Stimulated activated naive CD8-positive, alpha-beta T cell treated with anti-CD3 and anti-CD28 coated beads, Interleukin-15, amount 100 ng/mL, for 72 hours (primary cell): ENCODE measurements at regions not wholly inside any gene's neighbourhood (a gene's known extent, or its start where the extent isn't known, plus 50 kb on each side); places are given as distances from the start of the nearest gene placed in this dataset.
A peak's percentile ranks its signal among the peaks of the same experiment; 100 is the strongest.
"Not testable (repeated sequence)": the region's sequence is repeated elsewhere in the genome, so short reads cannot be mapped to it uniquely, and the experiment has no call there.

Experiments used
- ATAC-seq: fragments of 150-1000 bp; cut with Tn5 transposase; 2 replicates; pipeline ENCODE4 v1.10.0; 2021; ENCODE audit warnings: mild to moderate bottlenecking, moderate library complexity
- DNase-seq, 2 donors: peaks; one replicate each; pipeline ENCODE4 v3.0.0; 2021 to 2022
- H3K27ac Mint-ChIP-seq, 2 donors: one replicate each; pipeline ENCODE4 v1.8.0; 2022; ENCODE audit warnings: mild to moderate bottlenecking in 2 of 2, mixed read lengths in 2 of 2, moderate library complexity in 2 of 2
- H3K27me3 Mint-ChIP-seq: one replicate; pipeline ENCODE4 v1.8.0; 2022; ENCODE audit warnings: mixed read lengths
- H3K4me1 Mint-ChIP-seq: one replicate; pipeline ENCODE4 v1.8.0; 2022; ENCODE audit warnings: mild to moderate bottlenecking, mixed read lengths
- H3K4me3 Mint-ChIP-seq, 2 donors: one replicate each; pipeline ENCODE4 v1.8.0; 2022; ENCODE audit warnings: mild to moderate bottlenecking in 2 of 2, mixed read lengths in 2 of 2, moderate library complexity in 1 of 2
- H3K9me3 Mint-ChIP-seq, 2 donors: one replicate each; pipeline ENCODE4 v1.8.0; 2022; ENCODE audit warnings: mixed read lengths in 2 of 2

DNA sequence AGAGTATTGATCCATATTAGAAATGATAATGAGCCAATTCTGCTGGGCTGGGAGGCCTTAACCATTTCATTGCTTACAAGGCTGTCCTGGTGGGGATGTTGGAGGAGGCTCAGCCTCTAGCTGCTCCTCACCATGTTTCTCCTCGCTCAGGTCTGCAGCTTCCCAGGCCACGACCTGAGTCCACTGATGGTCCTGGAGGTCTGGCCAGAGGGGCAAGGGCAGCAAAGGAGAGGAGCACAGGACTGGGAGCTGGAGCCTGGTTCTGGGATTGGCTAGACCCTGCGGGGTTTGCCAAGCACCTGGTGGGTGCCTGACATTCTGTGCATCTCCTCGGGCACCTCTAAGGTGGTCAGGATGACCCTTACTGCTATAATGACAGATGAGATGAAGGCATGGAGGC is 92.6 kb downstream of the KIF26A start:
- Mint-ChIP-seq H3K27ac (no peak overlapping the region), H3K4me1 (peaks cover 27% of the 10 kb centered on the region), H3K27me3 (peaks cover 7% of the 10 kb centered on the region), H3K9me3 (peaks cover 9 to 20% of the 10 kb centered on the region in 2 donors), H3K4me3 (no peak overlapping the region)
- DNase-seq = no peak
- ATAC-seq = no peak

DNA sequence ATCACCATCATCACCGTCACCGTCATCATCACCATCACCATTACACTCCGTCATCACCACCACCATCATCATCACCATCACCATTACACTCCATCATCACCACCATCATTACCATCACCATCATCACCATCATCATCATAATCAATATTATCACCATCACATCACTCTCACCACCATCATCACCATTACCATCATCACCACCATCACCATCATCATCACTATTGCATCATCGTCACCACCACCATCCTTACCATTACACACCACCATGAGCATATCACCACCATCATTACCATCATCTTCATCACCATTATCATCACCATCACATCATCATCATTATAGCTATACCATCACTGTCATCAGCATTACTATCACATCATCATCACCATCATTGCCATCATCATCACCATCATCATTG is 93.7 kb downstream of the KIF26A start:
- Mint-ChIP-seq H3K4me1 (peaks cover 15% of the 10 kb centered on the region), H3K27me3 (no peaks in the 10 kb centered on the region), H3K27ac (no peak overlapping the region), H3K9me3 (peaks cover 17 to 26% of the 10 kb centered on the region in 2 donors), H3K4me3 (no peak overlapping the region)
- DNase-seq (no peak), ATAC-seq (no peak)

DNA sequence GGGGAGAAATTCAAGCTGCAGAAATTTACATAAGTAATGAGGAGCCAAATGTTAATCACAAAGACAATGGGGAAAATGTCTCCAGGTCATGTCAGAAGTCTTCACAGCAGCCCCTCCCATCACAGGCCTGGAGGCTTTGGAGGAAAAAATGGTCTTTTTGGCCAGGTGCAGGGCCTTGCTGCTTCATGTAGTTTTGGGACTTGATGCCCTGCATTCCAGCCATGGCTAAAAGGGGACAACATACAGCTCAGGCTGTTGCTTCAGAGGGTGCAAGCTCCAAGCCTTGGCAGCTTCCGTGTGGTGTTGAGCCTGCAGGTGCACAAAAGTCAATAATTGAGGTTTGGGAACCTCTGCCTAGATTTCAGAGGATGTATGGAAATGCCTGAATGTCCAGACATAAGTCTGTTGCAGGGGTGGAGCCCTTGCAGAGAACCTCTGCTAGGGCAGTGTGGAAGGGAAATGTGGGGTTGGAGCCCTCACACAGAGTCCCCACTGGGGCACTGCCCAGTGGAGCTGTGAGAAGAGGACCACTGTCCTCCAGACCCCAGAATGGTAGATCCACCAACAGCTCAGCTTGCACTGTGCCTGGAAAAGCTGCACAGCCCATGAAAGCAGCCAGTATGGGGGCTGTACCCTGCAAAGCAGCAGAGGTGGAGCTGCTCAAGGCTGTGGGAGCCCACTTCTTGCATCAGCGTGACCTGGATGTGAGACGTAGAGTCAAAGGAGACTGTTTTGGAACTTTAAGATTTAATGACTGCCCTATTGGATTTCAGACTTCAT is 95.8 kb downstream of the KIF26A start:
- not testable (repeated sequence) for H3K4me1 Mint-ChIP-seq, ATAC-seq, H3K27ac Mint-ChIP-seq, DNase-seq, H3K4me3 Mint-ChIP-seq
- Mint-ChIP-seq H3K9me3 (peaks cover 21 to 26% of the 10 kb centered on the region in 2 donors), H3K27me3 (peaks cover 19% of the 10 kb centered on the region)

DNA sequence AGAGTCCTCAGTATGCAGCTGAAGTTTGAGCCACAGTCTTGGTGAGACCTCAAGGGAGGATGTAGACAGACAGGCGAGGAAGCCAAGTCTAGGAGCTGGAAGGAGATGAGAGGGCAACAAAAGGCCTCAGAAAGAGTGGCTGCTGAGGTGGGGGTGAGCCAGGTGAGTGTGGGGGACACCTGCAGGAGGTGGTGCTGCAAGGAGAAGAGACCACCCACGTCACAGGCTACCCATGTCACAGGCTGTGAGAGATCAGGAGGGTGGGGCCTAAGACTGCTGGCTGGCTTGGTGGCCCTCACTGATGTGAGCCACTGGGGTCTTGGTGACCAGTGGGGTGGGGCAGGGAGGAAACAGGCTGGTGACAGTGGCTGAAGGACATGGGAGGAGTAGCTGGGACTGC is 97.3 kb downstream of the KIF26A start:
- DNase-seq (peak in 1 of 2 donors; percentile 2), ATAC-seq (no peak)
- Mint-ChIP-seq H3K27me3 (peaks cover 30% of the 10 kb centered on the region), H3K4me3 (no peak overlapping the region), H3K27ac (no peak overlapping the region), H3K9me3 (peaks cover 21 to 26% of the 10 kb centered on the region in 2 donors), H3K4me1 (no peaks in the 10 kb centered on the region)

DNA sequence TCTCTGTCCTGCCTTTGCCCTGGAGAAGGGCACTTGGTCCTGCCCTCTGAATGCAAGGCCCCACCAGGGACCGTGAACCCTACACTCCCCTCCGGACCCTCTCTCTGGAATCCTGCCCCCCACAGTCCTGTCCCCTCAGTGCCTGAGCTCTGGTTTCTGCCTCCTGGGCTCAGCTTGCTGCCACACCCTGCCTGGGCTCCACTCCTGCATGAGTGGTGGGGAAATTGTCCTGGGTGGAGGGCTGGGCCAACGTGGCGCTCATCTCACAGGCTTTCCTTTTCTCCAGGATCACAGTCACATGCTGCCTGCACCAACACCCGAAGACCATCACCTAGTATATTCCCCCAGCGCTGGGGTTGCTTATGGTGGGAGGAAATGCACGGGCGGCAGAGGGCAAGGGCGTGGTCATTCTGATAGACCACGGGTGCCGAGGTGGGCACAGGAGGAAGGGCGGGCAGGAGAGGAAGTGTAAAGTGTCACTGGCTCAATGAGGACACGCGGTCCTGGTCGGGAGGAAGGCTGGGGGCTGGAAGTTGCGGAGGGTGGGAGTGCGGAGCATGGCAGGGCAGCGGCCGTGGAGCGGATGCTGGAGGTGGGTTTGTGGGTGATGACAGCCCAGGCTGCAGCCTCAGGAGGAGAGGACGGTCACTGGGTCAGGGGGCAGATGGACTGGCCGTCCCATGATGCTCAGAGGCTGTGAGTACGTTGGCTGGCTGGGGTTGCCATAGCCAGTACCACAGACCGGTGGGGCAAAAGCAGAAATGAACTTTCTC is 99.5 kb downstream of the KIF26A start:
- Mint-ChIP-seq H3K27ac (no peak overlapping the region), H3K9me3 (peaks cover 21 to 26% of the 10 kb centered on the region in 2 donors), H3K27me3 (peaks cover 31% of the 10 kb centered on the region), H3K4me1 (no peaks in the 10 kb centered on the region), H3K4me3 (no peak overlapping the region)
- no peak for ATAC-seq
- DNase-seq = no peak

DNA sequence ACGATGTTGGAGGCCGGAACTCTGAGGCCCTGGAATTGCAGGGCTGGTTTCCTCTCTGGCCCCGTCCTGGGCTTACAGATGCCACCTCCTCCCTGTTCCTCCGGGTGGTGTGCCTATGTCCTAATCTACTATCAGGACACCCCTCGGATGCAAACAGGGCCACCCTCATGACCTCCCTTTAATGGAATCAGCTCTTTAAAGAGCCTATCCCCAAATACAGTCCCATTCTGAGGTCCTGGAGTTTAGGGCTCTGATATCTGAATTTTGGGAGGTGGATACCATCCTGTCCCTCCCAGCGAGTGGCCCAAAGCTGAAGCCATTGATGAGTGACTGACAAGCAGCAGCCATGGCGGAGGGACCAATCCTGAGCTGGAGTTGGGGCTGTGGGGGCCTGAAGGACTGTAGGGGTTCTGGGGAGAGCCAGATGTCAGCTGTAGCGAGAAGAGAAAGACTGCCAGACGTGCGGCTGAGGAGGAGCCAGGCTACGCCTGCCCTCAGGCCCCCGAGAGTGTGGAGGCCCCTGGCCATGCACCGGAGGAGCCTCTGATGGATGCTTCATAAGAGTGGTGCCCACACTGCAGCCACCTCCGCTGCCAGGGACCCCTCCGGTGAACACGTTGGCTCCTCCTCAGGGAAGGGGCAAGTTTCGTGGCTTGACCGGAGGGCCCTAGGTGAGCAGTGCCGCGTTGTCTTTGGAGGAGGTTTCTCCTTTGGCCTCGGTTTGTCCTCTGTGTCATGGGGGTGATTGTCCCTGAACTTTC is 100.2 kb downstream of the KIF26A start:
- Mint-ChIP-seq H3K27ac (peak overlapping the region in 1 of 2 donors; percentile 90), H3K9me3 (peaks cover 15 to 26% of the 10 kb centered on the region in 2 donors), H3K4me3 (no peak overlapping the region), H3K4me1 (no peaks in the 10 kb centered on the region), H3K27me3 (peaks cover 31% of the 10 kb centered on the region)
- DNase-seq (no peak), ATAC-seq (no peak)

DNA sequence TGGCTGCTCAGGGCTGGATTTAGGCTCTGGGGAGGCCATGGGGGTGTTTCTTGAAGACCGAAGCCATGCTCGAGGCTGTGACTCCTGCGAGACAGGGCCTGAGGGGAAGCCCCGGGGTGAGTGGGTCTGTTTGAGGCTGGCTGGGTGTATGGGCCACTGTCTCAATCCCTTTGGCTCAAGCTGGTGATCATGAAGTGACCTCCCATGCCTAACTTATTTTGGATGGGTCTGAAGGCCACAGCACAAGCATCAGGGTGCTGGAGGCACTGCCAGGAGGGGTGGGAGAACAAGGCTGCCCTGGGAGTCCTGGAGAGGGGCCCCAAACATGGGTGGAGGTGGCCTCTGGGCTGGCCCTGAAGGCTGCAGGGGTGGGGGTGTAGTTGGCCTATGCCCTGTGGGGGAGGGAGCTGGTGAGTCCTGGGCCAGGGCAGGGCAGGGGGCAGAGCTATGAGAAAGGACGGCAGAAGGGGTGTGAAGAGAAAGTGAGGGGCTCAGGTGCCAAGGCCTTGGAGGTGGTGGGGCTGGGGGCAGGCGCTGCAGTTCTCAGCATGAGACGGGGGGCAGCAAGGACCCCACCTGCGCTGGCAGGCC is 100.9 kb downstream of the KIF26A start:
- peaks cover 31% of the 10 kb centered on the region for H3K27me3 Mint-ChIP-seq
- H3K4me3 Mint-ChIP-seq = no peak overlapping the region
- H3K4me1 Mint-ChIP-seq = no peaks in the 10 kb centered on the region
- ATAC-seq = no peak
- H3K9me3 Mint-ChIP-seq = peaks cover 13 to 26% of the 10 kb centered on the region in 2 donors
- DNase-seq = no peak
- no peak overlapping the region for H3K27ac Mint-ChIP-seq

DNA sequence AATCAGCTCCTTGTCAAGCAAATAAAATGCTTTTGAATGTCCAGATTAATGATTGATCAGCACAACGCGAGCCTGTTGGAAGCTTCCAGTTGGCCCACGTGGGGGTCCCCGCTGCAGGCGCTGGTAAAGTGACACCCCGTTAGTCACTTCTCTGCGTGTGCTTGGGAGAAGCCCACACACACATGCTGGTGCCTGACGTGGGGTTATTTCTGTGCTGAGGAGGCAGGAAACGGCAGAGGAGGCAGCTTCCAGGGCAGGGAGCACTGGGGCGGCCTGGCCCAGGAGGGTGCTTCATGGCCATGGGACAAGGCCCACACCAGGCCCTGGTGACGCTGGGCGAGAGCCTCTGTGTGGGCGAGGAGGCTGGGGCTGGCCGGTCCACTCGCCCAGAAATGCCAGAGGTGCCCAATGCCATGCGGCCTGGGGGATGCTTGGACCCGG is 101.5 kb downstream of the KIF26A start:
- Mint-ChIP-seq H3K27ac (no peak overlapping the region), H3K4me3 (no peak overlapping the region), H3K4me1 (no peaks in the 10 kb centered on the region), H3K9me3 (peaks cover 13 to 26% of the 10 kb centered on the region in 2 donors), H3K27me3 (peaks cover 31% of the 10 kb centered on the region)
- DNase-seq = no peak
- no peak for ATAC-seq

DNA sequence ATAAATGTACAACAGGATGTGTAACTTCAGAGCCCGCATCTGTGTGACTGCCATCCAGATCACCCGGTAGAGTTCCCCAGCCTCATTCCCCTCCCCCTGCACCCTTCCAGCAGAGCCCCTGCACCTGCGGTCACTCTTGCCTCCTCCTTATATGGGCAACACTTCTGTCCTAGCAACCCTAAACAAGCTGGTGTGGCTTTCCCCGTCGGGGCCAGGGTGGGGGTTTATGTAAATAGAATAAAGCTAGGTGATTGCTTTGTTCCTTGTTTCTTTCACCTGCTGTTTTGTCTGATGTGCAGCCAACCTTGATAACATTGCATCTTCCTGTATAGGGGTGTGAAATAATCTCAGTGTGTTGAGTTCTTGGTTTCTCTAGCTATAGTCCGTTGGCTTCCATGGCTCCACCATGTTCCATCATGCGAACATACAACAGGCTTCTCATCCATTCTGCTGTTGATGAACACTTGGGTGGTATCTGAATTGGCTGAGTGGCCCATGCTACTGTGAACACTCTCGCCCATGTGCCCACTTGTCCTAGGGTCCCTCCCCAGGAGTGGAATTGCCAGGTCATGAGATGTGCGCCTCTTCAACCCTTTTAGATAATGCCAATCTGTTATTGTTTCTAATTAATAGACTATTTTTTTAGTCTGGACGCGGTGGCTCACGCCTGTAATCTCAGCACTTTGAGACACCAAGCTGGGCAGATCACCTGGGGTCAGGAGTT is 102.2 kb downstream of the KIF26A start:
- ATAC-seq = no peak
- DNase-seq = peak in 1 of 2 donors; percentile 3
- H3K27ac Mint-ChIP-seq = no peak overlapping the region
- peaks cover 9 to 20% of the 10 kb centered on the region in 2 donors for H3K9me3 Mint-ChIP-seq
- H3K4me1 Mint-ChIP-seq = no peaks in the 10 kb centered on the region
- no peak overlapping the region for H3K4me3 Mint-ChIP-seq
- H3K27me3 Mint-ChIP-seq = peaks cover 31% of the 10 kb centered on the region

DNA sequence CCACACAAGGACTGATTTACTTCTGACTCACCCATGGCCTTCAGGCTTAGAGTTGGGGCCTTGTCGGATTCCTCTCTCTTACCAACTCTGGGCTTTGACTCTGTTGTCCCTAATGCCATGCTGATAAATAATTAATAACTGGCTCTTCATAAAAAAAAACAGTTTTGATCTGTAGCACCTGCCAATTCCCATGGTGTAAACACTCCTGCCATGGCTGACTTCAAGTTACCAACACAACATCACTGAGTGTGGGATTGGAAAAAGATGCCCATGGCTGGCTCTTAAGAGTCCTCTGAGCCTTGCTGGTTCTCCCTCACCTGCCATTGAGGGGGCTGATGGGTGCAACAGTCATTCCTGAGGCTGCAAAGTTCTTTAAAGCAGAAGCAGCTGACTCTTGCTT is 104.8 kb downstream of the KIF26A start:
- H3K27ac Mint-ChIP-seq = no peak overlapping the region
- ATAC-seq = no peak
- H3K27me3 Mint-ChIP-seq = peaks cover 22% of the 10 kb centered on the region
- DNase-seq = no peak
- no peak overlapping the region for H3K4me3 Mint-ChIP-seq
- H3K4me1 Mint-ChIP-seq = no peaks in the 10 kb centered on the region
- H3K9me3 Mint-ChIP-seq = no peaks in the 10 kb centered on the region

DNA sequence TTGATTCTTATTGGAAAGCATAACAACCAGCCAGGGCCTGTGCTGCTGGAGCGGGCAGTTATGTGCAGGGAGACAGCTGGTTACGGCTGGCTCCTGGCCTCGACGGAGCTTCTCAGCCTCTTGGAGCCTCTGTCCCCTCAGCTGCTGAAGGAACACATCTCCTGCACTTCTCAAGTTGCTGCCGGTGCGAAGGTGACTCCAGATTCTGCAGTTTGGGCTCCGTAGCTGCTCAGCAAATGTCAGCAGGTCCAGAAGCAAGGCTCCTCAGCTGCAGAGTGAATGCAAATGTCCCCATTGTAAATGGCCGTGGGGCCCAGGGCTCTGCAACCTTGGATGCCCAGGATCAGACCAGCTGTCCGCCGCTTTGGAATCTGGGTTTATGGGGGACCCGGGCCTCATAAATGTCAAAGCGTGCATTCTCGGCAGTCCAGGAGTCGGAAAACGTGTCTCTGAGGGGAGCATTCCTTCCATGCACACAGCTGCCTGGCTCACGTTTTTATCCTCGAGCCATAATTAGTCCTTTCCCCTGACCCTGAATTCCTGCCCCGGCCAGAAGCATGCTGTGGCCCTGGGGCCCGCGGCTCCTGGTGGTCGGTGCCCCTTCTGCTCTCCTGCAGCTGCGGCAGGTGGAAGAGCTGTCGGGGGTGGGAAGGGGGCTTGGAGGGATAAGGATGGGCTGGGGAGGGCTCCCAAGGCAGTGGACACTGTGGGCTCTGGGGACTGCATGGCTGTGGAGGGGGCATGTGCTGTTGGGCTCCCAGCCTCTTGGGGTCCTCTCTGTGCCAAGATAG is 106.0 kb downstream of the KIF26A start:
- Mint-ChIP-seq H3K27ac (no peak overlapping the region), H3K4me1 (no peaks in the 10 kb centered on the region), H3K27me3 (peaks cover 10% of the 10 kb centered on the region), H3K4me3 (no peak overlapping the region), H3K9me3 (no peaks in the 10 kb centered on the region)
- ATAC-seq (no peak), DNase-seq (peak in 1 of 2 donors; percentile 5)

DNA sequence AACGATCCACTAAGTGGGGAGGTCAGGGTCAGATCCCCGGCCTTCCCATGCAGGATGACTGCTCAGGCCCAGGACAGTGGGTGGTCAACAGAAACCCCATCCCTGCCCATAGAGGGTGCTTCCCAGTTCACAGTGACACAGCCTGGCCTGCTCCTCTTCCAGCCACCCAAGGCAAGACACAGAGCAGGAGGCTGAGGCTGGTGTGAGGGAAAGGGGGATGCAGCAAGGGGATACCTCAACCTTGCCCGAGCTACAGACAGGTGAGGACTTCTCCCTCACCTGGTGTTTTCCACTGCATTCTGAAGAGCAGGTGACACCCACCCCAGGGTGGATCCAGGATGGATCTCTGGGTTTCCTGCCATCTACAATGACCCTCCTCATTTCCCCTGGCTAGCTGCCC is 106.7 kb downstream of the KIF26A start:
- no peaks in the 10 kb centered on the region for H3K4me1 Mint-ChIP-seq
- H3K27ac Mint-ChIP-seq = peak overlapping the region in 1 of 2 donors; percentile 59
- ATAC-seq (no peak), DNase-seq (no peak)
- peaks cover 5% of the 10 kb centered on the region for H3K27me3 Mint-ChIP-seq
- H3K9me3 Mint-ChIP-seq = no peaks in the 10 kb centered on the region
- no peak overlapping the region for H3K4me3 Mint-ChIP-seq

DNA sequence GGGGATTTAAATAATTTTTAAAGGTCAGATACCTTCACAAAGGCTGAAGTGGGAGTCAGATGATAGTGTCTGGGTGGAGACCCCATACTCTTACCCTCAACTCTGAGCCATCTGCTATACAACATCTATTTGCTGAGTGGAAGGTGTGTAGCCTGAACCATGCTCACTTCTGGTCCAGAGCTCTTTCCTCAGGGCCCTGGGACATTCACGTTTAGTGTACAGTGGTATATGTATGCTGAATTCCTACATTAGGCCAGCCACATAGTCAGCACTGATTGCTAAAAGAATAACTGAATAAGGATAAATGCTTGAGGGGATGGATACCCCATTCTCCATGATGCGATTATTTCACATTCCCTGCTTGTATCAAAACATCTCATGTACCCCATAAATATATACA is 107.3 kb downstream of the KIF26A start:
- peak overlapping the region in 1 of 2 donors; percentile 59 for H3K27ac Mint-ChIP-seq
- H3K9me3 Mint-ChIP-seq = no peaks in the 10 kb centered on the region

More for the DNA sequence above, 107.3 kb downstream of the KIF26A start:
- Mint-ChIP-seq H3K4me1 (no peaks in the 10 kb centered on the region), H3K4me3 (no peak overlapping the region), H3K27me3 (peaks cover 1% of the 10 kb centered on the region)
- ATAC-seq (no peak), DNase-seq (no peak)
